ENCODE measurements at regions not wholly inside any gene's neighbourhood (a gene's known extent, or its start where the extent isn't known, plus 50 kb on each side); places are given as distances from the start of the nearest gene placed in this dataset.
"Not testable (repeated sequence)": the region's sequence is repeated elsewhere in the genome, so short reads cannot be mapped to it uniquely, and the experiment has no call there.

DNA sequence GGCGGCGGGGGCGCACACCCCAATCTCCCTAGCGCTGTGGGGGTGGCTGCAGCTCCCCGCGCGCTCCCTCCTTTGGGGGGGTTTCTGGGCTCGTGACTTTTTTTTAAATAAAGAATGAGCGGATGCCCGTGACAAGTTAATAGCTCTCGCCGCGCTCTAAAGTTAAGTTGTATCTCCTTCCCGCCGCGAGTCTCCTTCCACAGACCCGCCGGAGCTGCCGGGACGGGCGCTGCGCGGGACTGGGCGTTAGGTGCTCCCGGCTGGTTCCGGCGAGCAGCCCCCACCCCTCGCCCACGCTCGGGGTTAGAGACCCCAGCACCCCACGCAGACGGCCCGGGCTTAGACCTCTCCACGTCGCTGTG, 82.6 kb upstream of the HMGA2 start:
- no peak for DNase-seq

DNA sequence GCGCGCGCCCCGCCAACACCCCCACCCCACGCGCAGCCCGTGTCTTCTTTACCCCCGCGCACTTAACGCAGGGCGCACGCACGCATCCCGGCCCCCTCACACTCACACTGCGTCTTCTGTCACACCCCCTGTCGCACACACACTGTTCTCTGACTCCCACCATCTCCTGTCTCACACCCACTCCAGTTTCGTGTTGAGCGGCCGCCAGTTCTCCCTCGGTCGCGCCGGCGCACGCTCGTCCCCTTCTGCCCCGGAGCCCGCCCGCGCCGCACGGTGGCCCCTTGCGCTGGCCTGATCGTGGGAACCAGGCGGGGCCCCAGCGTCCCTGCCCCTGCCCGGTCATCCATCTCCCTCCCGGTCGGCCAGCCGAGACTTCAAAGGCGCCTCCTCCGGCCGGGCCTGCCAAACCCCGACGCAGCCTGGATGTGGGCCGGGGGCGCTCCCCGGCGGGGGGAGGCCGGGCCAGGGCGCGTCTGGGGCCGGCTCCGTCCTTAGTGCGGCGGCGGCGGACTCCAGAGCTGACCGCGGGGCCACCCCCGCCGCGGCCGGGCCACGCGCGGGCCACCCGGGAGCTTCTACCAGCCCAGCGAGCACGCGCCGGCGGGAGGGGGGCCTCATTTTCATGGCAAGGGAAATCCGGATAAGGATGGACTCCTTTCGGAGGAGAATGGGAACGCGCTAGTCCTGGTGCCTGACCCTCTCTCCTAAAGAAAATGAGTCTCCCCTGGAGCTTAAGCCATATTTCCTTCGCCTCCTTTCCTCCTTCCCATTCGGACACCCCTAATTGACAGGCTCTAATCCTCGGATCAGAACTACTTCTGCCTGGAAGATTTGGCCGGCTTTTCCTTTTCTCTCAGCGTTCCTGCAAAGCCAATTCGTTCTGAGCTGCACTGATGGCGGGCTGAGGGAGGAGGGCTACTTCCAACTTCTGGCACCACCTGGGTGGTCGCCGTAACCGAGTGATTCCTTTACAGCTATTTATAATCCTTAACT, 82.0 kb upstream of the HMGA2 start:
- no peak for DNase-seq

DNA sequence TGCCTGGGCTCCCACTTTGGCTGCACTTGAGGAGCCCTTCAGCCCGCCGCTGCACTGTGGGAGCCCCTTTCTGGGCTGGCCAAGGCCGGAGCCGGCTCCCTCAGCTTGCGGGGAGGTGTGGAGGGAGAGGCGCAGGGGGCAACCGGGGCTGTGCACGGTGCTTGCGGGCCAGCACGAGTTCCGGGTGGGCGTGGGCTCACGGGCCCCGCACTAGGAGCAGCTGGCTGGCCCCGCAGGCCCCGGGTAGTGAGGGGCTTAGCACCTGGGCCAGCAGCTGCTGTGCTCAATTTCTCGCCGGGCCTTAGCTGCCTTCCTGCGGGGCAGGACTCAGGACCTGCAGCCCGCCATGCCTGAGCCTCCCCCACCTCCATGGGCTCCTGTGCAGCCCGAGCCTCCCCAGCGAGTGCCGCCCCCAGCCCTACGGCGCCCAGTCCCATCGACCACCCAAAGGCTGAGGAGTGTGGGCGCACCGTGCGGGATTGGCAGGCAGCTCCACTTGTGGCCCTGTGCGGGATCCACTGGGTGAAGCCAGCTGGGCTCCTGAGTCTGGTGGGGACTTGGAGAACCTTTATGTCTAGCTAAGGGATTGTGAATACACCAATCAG, 79.9 kb upstream of the HMGA2 start:
- DNase-seq, result not testable (repeated sequence)

DNA sequence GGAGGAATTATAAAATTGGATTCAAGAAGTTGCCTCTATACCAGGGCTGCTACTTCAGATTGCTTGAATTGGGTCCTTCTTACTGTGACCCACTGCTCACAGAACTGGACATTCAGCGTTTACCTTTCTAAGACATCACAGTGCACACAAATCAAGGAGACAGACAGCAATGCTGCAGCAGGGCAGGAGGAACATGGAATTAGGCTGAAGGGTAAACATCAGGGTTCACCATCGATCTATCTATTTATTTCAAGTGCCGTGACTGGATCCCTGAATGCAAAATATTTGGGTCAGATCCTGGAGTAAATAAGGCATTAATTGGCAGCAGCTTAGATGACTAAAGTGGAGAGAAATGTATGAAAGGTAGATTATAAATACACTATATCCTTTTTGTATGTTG, 76.9 kb upstream of the HMGA2 start:
- no peak for DNase-seq

DNA sequence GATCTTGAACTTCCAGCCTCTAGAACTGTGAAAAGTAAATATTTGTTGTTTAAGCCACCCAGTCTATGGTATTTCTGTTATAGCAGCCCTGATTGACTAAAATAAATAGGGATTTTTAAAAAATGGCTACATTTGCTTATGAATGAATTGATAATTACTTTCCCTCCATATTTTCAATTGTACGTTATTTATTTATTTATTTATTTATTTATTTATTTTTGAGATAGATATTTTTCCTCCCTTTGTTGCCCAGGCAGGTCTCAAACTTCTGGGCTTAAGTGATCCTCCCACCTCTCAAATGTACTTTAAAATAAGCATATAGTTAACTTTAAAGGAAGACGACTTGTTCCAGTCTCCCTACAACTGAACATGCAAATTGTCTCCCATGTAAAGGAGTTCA, 76.0 kb upstream of the HMGA2 start:
- no peak for DNase-seq

DNA sequence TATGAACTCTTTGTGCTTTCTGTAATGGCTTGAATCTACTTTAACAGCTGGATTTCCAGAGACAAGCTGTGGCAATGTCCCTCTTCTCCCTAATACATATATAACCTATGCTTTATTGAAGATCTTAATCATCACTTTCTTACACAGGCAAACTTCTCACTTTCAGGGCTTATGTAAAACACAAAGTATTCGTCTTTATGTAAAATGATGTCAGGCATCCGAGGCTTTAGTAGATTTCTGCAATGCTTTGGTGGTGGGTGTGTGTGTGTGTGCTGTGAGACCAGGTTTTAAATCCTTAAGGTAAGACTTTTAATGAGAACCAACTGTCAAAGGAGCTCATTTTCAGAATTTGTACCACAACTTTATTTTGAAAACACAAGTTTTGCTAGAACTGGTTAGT, 70.0 kb upstream of the HMGA2 start:
- no peak for DNase-seq

DNA sequence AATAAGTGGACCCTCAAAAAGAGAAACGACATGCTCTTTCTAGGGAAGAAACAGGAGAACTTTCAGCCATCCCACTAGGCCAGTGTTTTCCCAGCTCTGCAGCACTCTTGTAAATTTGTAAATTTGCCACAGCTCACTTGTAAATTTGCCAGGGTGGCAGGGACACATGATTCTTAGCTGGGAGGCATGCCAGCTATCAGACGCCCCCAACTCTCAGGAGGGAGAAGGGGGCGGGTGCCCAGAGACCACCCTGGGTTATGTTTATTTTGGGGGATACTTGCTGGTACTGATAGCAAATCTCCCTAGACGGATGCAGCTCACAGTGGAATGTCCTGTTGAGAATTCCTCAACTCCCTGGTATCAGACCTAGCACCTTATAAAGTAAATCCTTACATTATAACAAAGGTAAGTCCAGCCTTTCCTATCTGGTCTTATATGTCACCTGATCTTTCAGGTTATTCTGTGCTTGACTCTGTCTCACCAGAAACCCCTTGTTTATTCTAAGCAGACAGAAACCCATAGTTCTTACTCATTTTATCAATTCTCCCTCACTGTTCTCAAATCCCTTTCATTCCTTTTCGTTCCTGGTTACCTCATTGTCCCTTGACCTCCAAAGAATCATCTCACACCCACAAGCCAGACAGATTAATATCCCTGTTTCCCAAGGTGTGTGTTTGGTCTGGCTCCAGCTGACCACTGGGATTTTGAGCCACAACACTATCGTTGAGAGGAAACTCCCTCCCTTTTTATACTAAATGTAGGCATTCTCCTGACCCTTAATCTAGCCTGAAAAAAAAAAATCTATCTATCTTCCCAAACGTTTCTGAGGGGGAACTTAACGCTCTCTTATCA, 69.3 kb upstream of the HMGA2 start:
- no peak for DNase-seq

DNA sequence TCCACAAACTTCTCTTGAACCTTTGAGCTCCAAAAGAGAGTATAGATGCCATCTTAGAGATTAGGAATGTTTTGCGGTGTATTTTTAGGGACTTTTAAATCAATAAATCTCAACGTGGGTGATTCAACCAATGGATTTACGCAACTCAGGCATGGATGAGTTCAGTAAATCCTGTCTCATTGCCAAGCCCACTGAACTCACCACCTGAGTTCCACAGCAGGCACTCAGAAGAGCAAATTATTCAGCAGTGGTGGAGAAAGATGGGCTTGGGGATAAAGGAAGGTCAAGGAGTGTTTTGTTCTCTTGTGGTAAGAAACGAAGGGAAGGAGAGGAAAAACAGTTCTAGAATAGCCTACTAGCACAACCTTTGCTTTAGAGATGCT, 68.7 kb upstream of the HMGA2 start:
- no peak for DNase-seq

DNA sequence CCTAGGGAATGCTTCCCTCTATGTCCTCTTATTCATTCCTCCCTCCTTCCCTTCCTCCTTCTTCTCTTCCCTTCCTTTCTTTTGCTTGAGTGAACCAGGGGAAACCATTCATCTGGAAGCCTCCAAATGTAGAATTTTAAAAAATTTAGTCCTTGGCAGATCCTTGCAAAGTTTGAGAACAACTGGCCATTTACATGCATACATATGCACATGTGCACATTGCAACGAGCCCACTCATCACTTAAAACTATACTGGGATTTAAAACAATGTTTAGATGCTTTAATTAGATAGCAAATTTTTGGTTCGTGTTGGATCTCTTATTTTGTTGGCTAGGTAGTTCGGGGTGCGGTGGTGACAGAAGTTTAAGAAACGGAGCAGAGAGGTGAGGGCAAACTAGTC, 68.0 kb upstream of the HMGA2 start:
- DNase-seq, result no peak

DNA sequence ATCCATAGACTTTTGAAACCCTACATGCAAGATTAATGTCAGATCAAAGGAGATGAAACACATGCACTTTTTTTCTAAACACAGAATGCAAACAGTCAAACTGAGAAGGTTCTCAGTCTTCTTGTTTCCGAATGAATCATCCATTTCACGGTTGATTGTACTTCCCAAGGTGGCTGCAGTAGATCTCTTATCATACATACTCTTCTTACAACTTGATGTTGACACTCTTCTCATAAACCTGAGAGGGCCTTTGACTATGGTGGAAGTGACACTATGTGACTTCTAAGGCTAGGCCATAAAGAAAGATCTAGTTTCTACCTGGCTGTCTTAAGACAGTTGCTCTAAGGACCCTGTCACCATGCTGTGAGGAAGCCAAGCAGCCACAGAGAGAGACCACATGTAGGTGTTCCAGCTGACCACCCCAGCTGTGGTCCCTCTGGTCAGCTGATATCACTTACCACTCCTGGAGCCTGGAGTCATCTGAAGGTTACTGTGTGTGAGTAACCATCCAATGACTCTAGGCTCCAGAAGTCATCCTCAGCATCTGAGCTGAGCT, 67.2 kb upstream of the HMGA2 start:
- no peak for DNase-seq

DNA sequence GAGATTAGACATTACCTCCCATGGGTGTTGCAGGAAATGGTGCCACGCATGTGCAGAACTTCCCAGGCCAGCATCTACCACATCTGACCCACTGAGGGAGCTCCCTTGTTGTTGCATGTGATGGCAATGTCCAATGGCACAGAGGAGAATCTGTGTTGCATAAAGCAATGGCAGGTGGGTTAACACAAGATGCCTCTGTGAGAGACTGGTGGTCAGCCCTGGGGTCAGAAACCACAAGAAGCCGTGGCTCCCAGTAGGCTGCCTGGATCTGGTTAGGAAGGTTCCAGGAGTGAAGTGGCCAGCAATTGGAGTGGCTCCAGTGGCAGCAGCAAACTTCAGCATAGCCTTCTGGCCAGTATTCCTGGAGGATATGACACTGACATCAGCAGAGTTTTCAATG, 65.9 kb upstream of the HMGA2 start:
- DNase-seq, result no peak

DNA sequence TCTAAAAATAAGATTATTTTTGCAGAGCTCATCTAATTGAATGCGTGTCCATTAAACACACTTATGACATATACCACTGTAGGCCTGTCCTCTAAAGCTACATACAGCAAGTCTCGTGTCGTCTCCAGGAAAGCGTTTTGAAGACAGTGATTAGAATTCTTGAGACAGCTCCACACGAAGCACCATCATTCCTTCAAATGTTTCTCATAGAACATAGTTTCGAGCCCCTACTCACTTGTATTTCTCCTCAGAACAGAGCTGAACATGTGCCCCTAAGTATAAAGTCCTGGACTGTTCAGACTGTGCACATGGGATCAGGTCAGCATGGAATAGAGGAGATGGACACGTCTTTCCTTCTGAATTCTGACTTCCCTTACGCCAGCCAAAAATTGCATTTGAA, 64.5 kb upstream of the HMGA2 start:
- DNase-seq, result no peak

DNA sequence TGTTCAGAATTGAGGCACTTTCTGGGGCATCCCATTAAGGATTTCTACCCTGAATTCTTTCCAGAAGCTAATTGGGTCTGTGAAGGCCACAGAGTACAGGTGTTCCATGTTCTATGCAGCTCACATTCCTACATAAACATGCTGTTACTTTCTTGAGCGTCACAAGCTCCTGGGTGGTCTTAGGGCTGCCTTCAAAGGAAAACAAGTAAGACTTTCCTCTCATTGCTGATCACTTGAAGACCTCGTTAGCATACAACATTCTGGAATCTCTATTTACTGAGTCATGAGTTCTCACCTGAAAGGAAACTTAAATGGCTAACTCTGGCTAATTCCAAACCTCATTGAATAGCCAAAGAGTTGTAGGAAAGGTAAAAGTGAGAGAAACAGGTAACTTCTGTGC, 63.0 kb upstream of the HMGA2 start:
- DNase-seq, result no peak

DNA sequence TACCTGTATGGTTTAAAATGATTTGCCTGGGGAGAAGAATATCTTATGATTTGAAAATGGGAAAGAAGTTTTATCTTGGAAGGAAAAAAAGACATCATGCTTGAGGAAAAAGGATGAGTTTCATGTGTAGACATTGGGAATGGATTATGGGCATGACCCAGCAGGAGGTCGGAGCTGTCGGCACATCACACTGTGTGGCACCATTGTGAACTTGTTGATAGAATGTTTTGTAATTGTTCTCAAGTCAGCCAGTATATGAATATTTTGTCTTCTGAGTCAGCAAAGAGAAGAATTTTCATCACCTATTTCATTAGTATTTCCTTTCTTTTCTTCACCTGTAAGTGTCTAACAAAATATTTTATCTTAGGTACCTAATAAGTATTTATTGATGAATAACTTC, 60.0 kb upstream of the HMGA2 start:
- DNase-seq, result no peak

DNA sequence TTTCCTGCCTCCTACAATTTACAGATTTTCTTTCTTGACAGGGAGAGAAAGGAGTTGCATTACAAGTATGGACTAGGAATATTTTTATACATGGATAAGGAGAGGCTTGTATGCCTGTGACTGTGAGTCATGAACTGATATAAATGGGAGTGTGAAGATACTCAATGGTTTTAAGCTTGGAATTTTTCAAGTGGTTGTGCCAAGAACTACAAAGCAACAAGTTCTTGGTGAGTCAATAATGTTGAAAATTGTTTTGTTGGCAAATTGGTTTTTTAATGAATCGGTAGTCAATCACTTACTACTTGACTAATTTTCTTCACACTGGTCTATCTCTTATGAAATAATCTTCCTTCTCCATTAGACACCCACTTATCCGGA, 58.9 kb upstream of the HMGA2 start:
- no peak for DNase-seq

DNA sequence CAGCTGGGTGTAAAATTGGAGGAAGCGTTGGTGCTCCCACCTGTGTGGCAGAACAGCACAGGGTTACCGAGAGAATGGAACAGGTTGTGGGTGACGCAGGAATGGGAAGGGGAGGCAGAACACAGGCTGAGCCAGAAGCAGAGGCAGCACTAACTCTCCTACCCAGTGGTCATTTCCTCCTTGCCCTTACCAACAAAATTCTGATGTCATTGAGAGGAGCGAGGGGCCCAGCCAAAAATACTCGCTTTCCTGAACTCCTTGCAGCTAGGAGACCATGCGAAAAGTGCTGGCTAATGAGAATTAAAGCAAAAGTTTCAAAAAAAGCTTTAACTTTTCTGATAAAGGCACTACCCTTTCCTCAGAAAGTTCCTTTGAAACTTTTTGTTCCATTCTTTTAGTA, 54.4 kb upstream of the HMGA2 start:
- DNase-seq, result no peak

Data from SHP77 treated with DMSO at 0.1 percent for 48 hours (cell line).